ENCODE measurements at regions not wholly inside any gene's neighbourhood (a gene's known extent, or its start where the extent isn't known, plus 50 kb on each side); places are given as distances from the start of the nearest gene placed in this dataset.
"Not testable (repeated sequence)": the region's sequence is repeated elsewhere in the genome, so short reads cannot be mapped to it uniquely, and the experiment has no call there.

- DNase-seq (ENCODE audit: low read depth), result no peak
These were observed 153.8 kb downstream of the DEPDC1B start for GRCh38 chr5:60546207-60546606.

- no peak for DNase-seq (ENCODE audit: low read depth)
These were observed 154.4 kb downstream of the DEPDC1B start for GRCh38 chr5:60545551-60545950.

- DNase-seq (ENCODE audit: low read depth), result no peak
These were observed 155.8 kb downstream of the DEPDC1B start for GRCh38 chr5:60544142-60544541.

GRCh38 chr5:60541980-60542379 lies 158.0 kb downstream of the DEPDC1B start:
- peak; percentile 34 for DNase-seq (ENCODE audit: low read depth)

GRCh38 chr5:60540856-60541805 lies 158.8 kb downstream of the DEPDC1B start:
- peak; percentile 9 for DNase-seq (ENCODE audit: low read depth)

- DNase-seq (ENCODE audit: low read depth), result no peak
These were observed 160.8 kb downstream of the DEPDC1B start for GRCh38 chr5:60538955-60539866.

GRCh38 chr5:60538426-60538825 lies 161.5 kb downstream of the DEPDC1B start:
- no peak for DNase-seq (ENCODE audit: low read depth)

- DNase-seq (ENCODE audit: low read depth), result no peak
These were observed 164.0 kb downstream of the DEPDC1B start for GRCh38 chr5:60535951-60536350.

GRCh38 chr5:60535198-60535597 lies 164.8 kb downstream of the DEPDC1B start:
- DNase-seq (ENCODE audit: low read depth), result no peak

- DNase-seq (ENCODE audit: low read depth), result peak; percentile 7
These were observed 166.2 kb downstream of the DEPDC1B start for GRCh38 chr5:60533789-60534188.

GRCh38 chr5:60532796-60533195 lies 167.2 kb downstream of the DEPDC1B start:
- not testable (repeated sequence) for DNase-seq (ENCODE audit: low read depth)

- not testable (repeated sequence) for DNase-seq (ENCODE audit: low read depth)
These were observed 169.7 kb downstream of the DEPDC1B start for GRCh38 chr5:60530144-60530848.

GRCh38 chr5:60529001-60529400 lies 171.0 kb downstream of the DEPDC1B start:
- no peak for DNase-seq (ENCODE audit: low read depth)

- DNase-seq (ENCODE audit: low read depth), result no peak
These were observed 172.9 kb downstream of the DEPDC1B start for GRCh38 chr5:60527072-60527471.

GRCh38 chr5:60526336-60526875 lies 173.6 kb downstream of the DEPDC1B start:
- DNase-seq (ENCODE audit: low read depth), result no peak

GRCh38 chr5:60522292-60522905 lies 177.6 kb downstream of the DEPDC1B start:
- DNase-seq (ENCODE audit: low read depth), result no peak

- no peak for DNase-seq (ENCODE audit: low read depth)
These were observed 178.3 kb downstream of the DEPDC1B start for GRCh38 chr5:60521376-60522291.

- DNase-seq (ENCODE audit: low read depth), result no peak
These were observed 179.3 kb downstream of the DEPDC1B start for GRCh38 chr5:60520451-60521227.

- DNase-seq (ENCODE audit: low read depth), result no peak
These were observed 180.6 kb downstream of the DEPDC1B start for GRCh38 chr5:60519372-60519771.
